GM12875 (cell line): ENCODE measurements at regions not wholly inside any gene's neighbourhood (a gene's known extent, or its start where the extent isn't known, plus 50 kb on each side); places are given as distances from the start of the nearest gene placed in this dataset.

ENCODE experiments used
- H3K4me3 ChIP-seq: one replicate; pipeline ENCODE4 v1.5.1; 2011; ENCODE audit warnings: low read depth, low read length, control low read depth
- CTCF ChIP-seq: IDR thresholded peaks from 2 replicates; pipeline ENCODE4 v1.5.1; 2011; ENCODE audit warnings: low read depth, mild to moderate bottlenecking, control low read depth, inconsistent platforms, low read length, moderate library complexity, borderline replicate concordance; ENCODE audit not compliant: insufficient read depth

- TF ChIP-seq CTCF: no peak
- H3K4me3 ChIP-seq: no peak overlapping the region
These were observed 236.5 kb downstream of the C16orf95 start for GRCh38 chr16:87080571-87081167.

GRCh38 chr16:87085441-87085840 lies 231.8 kb downstream of the C16orf95 start:
- H3K4me3 ChIP-seq: no peak overlapping the region
- TF ChIP-seq CTCF: no peak

GRCh38 chr16:87086156-87086555 lies 231.0 kb downstream of the C16orf95 start:
- no peak for TF ChIP-seq CTCF
- no peak overlapping the region for H3K4me3 ChIP-seq

- TF ChIP-seq CTCF: no peak
- H3K4me3 ChIP-seq: no peak overlapping the region
These were observed 230.6 kb downstream of the C16orf95 start for GRCh38 chr16:87086575-87086974.

- no peak overlapping the region for H3K4me3 ChIP-seq
- no peak for TF ChIP-seq CTCF
These were observed 224.2 kb downstream of the C16orf95 start for GRCh38 chr16:87092958-87093357.

- TF ChIP-seq CTCF: no peak
- H3K4me3 ChIP-seq: no peak overlapping the region
These were observed 223.2 kb downstream of the C16orf95 start for GRCh38 chr16:87093804-87094555.

GRCh38 chr16:87094556-87094865 lies 222.7 kb downstream of the C16orf95 start:
- H3K4me3 ChIP-seq: no peak overlapping the region
- no peak for TF ChIP-seq CTCF
